Activated T-cell treated with anti-CD3 and anti-CD28 coated beads for 48 hours (primary cell): ENCODE measurements at regions not wholly inside any gene's neighbourhood (a gene's known extent, or its start where the extent isn't known, plus 50 kb on each side); places are given as distances from the start of the nearest gene placed in this dataset.
"Not testable (repeated sequence)": the region's sequence is repeated elsewhere in the genome, so short reads cannot be mapped to it uniquely, and the experiment has no call there.

ENCODE experiments used
- DNase-seq: peaks from one replicate; pipeline ENCODE4 v3.0.0-alpha.2; 2020; ENCODE audit warnings: low read depth

DNA sequence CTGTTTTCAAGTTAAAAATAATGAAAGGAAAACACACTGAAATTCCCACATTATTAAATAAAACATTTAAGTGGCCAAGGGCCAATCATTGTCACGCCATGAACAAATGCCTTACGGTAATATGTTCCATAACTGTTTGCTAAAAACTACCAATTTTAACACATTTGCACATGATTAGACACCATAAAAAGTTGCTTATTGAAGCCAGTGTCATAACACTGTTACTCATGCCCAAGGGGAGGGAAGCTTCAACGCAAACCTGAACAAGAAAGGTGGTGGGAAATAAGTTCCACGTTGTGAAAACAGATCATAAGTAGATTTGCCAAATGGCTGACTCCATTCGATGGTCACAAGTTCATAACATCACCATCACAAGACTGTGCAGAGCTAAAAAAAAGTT, 739.3 kb upstream of the FAM241A start:
- no peak for DNase-seq

- DNase-seq: no peak
Observed at GRCh38 chr4:111410571-111410970, 734.7 kb upstream of the FAM241A start.

DNA sequence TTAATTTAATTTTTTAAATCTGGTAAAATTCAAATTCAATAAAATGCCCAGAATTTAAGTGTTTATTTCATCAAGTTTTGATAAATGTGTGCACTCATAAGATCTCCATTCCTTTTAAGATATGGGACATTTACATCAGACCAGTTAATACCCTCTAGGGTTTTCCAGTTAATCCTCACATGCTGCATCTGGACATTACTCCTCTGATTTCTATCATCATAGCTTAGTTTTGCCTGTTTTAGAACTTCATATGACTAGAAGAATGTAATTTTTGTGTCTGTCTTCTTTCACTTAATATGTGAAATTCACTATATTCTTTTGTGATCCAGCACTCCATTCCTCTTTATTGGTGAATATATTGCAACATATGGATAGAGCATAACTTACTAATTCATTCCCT, 727.7 kb upstream of the FAM241A start:
- DNase-seq: no peak

DNA sequence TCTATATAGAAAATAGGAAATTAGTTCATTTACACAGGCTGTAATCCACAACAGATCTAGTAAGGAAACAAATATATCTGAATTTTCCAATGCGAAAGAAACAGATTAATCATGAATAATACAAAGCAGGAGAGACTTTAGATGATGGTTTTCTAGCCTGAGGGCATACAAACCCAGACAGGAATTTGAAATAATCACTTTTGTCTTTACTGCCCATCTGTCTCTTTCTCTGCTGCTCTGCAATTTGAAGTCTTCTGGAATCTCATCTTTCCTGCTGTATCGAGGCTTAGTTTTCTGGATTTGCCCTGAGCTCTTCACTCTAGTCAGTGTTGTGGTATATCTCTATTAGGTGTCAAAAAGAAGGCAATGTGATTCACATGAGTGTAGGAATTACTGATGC, 711.8 kb upstream of the FAM241A start:
- DNase-seq: no peak

- no peak for DNase-seq
Observed at GRCh38 chr4:111434586-111434985, 710.7 kb upstream of the FAM241A start.

GRCh38 chr4:111435986-111436744, 709.1 kb upstream of the FAM241A start:
- DNase-seq: no peak

GRCh38 chr4:111441687-111442086, 703.6 kb upstream of the FAM241A start:
- no peak for DNase-seq

DNA sequence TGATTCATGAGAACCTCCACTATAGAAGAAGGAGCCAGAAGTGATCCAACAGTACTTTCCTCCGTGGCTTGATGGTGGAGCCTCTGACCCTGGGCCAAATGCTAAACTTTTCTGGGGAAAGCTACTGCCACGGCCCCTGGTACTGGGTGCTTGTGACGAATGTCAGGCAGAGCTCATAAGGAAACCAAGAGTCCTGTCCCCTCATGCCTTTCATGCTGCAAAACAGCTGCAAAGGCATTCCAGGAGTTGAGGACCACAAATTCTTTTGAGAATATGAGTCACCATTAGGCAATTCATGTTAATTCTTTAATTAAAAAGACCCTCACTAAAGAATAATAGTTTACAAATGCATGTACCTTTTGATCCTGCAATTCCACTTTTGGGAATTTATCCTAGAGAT, 700.4 kb upstream of the FAM241A start:
- DNase-seq: not testable (repeated sequence)

DNA sequence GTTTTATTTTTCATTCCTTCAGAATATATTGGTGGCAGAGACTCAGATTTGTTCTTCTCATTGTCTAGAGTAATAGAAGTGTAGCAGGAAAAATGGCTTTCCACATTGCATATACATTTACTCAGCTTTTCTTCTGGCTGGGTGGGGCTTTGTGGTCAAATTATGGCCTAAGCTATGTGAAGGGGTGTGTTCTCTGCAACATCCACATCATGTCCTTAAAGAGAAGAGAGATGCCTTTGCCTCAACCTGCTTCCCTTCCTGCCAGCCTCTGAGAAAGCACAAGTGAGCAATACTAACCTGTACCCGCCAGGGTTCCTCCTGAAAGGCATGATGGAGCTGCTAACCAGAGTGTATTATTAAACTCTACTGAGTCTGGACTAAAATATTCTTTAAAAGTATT, 695.6 kb upstream of the FAM241A start:
- no peak for DNase-seq

- DNase-seq: no peak
Observed at GRCh38 chr4:111450867-111451266, 694.4 kb upstream of the FAM241A start.

DNA sequence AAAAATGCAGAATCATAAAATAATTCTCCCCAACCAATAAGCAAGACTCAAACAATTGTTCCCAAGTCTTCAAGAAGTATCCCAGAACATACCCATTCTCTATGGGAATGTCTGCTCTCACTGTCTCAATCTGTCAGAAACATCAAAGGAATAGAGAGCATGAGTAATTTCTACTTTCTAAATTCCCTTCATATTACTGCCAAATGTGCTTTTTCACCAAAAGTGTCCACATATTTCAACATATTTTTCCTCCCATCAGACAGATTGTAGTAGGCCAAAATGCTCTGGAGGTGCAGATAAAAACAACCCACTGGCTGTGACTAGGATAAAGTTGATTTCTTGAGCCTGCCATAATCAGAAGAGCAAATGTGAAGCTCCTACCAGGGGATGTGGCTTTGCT, 692.0 kb upstream of the FAM241A start:
- no peak for DNase-seq

- DNase-seq: no peak
Observed at GRCh38 chr4:111454961-111455360, 690.3 kb upstream of the FAM241A start.

DNA sequence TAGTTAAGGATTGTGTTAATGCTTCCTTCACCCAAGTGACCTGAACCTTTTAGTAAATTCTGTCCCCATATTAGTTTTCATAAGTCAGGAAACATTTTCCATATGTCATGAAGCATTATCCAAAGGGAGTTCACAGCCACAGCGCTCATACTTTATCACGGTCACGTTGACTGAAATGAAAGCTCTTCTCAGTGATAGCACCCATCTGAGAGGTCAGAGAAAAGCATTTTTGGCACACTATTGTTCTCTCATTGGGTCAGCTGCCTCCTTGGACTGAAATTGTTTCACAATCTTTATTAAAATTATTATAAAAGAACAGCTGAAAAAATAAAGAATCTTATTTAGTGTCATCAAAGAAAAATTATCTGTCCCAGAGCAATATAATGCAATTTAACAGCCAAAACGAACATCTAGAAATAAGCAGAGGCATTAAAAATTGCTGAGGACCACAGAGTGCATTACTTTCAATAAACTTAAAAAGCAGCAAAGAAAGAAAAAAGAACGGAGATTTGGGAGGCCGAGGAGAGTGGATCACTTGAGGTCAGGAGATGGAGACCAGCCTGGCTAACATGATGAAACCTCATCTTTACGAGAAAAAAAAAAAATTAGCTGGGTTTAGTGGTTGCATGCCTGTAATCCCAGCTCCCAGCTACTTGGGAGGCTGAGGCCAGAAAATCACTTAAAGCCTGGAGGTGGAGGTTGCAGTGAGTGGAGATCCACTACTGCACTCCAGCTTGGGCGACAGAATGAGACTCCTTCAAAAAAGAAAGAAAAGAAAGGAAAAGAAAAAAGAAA, 680.8 kb upstream of the FAM241A start:
- no peak for DNase-seq

DNA sequence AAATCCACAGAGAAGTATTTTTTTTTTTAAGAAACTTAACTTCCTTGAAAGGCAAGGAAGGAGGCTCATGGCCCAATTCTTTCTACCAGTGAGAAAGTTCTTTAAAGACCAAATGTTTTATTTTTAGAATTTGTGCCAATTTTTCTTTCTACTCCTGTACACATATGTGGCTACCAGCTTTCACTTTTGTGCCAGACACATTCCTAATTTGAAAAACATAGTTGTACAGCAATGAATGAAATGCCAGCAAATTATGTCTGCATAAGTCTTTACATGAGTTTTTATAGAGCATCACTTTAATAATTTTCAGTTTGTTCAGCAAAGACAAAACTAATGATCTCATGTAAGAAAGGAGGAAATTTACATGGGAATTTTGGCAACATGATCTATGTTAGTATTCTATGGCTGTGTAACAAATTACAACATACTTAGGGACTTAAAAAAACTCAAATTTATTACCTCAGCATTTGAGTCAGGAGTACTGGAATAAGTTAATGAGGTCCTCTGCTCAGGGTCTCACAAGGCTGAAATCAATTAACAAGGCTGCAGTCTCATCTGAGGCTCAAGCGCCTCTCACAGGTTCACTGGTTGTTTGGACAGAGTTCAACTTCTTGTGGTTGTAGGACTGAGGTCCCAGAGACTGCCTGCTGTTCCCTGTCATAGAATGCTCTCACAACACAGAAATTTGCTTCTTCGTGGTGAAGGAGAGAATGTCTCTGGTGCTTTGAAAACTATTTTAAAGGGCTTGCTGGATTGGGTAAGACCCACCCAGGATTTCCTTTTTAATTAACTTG, 678.2 kb upstream of the FAM241A start:
- no peak for DNase-seq

DNA sequence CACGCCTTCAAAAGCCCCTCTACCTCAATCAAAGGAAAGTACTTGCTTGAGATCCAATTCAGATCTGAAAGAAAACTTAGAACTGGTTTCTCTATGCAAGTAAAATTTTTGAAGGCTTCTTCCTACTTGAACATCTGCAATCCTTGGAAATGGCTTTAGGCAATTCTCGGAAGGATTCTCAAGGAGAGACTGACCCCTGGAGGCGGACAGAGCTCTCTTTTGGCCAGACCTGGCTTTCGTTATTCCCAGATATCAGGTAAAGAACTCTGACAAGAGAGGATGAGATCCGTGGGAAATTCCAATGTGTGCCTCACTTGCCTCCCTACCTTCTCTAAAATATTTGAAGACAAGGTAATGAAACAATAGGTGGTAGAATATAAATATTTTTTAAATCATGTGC, 670.3 kb upstream of the FAM241A start:
- no peak for DNase-seq

DNA sequence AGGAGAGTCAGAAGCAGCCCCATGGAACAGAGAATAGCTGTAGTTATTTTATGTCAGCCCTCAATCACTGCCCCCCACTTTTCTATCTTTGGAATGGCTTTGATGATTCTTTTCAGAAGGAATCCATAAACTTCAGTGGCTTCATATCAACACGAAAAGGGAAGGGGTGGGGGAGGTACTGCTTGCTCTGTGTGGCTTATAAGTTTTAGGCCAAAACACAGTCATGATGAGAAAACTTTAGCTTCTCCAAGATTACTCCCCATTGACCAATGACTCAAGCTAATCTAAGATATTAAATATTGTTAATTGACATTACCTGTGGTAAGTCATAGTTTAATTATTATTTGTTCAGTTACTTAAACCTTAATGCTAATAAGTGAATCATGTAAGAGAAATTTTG, 669.6 kb upstream of the FAM241A start:
- DNase-seq: no peak

DNA sequence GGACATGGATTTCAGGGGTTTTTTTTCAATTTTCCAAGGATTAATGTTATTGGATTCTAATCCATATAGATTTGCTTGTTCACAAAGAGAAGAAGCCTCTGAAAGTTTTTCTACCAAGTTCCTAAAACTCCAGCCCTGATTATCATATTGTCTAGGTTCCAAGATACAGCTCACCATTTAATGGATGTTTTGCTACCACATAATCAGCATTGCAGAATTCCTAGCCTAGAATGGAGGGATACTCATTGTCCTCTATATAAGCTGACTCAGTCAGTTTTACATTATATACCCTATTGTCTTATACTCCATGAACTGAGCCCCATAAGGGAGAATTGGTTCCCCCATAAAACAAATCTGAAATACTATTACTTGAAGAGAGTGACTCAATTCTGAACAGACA, 664.7 kb upstream of the FAM241A start:
- DNase-seq: no peak

- no peak for DNase-seq
Observed at GRCh38 chr4:111483375-111484169, 661.7 kb upstream of the FAM241A start.

DNA sequence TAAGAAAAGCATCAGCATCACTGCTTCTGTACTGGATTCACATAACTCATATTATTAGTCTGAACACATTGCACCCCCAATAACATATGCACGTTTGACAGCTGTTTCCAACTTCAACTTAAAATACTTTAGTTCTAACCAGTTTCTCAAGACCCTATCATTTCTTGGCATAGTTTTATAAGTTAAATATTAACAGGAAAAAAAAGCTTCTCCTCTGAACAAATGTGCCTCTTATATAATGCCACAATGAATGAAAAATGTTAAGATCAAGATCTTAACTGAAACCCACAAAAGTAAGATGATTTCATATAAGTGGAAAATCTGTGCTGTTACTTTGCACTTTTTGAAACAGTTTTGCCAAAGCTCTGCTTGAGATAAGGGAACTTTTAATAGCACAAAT, 652.8 kb upstream of the FAM241A start:
- DNase-seq: no peak

DNA sequence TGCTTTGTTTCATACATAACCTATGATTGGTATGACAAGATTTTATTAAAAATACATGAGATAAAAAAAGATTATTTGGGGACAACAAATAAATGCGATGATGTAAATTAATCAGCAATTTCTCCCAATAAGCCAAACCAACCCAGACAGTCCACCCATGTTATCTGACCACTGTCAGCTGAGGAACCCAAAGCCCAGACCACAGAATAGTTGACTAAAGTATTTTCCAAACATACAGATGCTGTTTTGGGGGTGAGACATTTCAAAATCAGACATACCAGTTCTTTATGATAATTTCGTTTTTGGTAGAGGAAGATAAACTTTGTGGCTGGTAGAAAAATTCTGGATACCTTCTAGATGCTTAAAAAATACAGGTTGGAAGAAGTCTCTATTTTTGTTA, 650.8 kb upstream of the FAM241A start:
- no peak for DNase-seq

- no peak for DNase-seq
Observed at GRCh38 chr4:111494971-111495370, 650.3 kb upstream of the FAM241A start.

DNA sequence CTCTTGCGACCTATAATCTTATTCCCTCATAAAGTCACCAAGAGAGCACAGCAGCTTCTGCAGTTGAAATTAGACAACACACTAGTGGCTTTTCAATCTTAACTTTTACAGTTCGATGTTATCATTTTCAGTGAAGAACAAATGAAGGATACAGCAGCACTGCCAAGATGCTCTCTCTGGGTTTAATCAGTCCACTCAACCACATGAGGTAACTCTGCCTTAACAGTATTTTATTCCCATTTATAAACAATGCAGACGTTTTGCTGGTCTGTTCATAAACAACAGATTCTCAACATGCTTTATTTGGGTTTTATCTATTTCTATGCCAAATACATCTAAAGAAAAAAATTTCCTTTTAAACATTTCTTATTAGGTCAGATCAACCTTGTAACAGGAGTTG, 646.0 kb upstream of the FAM241A start:
- no peak for DNase-seq
